SH-SY5Y (cell line): ENCODE measurements at regions not wholly inside any gene's neighbourhood (a gene's known extent, or its start where the extent isn't known, plus 50 kb on each side); places are given as distances from the start of the nearest gene placed in this dataset.

Source experiments
- GATA2 ChIP-seq: IDR thresholded peaks from 2 replicates; pipeline ENCODE4 v1.6.1; 2011; ENCODE audit warnings: mild to moderate bottlenecking, low read depth, low read length
- GATA3 ChIP-seq: IDR thresholded peaks from 2 replicates; pipeline ENCODE4 v1.6.1; 2011; ENCODE audit warnings: low read depth, mild to moderate bottlenecking, low read length, moderate library complexity

GRCh38 chr5:61215996-61216395 is 53.7 kb upstream of the SMIM15 start:
- TF ChIP-seq GATA3 = no peak
- TF ChIP-seq GATA2 = no peak

GRCh38 chr5:61216741-61217140 is 54.5 kb upstream of the SMIM15 start:
- no peak for TF ChIP-seq GATA2
- TF ChIP-seq GATA3 = no peak

- peak; percentile 66 for TF ChIP-seq GATA3
- TF ChIP-seq GATA2 = peak; percentile 33; the same call in 1 of the 2 replicates
Observed at GRCh38 chr5:61217214-61217613, 54.9 kb upstream of the SMIM15 start.

DNA sequence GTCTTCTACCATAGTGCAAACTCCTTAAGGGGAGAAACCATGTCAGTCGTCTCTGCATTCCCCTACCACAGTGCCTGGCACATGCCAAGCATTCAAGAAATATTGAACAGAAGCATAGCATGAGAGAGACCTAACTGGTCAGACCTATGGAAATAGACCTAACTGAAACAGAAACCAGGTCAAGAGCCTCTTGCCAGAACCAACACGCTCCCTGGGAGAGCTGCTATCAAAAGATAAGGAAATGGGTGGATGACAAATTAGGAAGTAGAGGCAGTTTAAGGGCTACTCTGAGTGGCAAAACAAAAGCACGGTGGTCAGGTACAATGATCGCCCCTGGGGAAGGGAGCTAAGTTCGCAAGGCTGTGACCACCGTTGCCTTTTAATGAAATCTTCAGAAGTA is 66.0 kb upstream of the SMIM15 start:
- TF ChIP-seq GATA3 (no peak), GATA2 (no peak)

DNA sequence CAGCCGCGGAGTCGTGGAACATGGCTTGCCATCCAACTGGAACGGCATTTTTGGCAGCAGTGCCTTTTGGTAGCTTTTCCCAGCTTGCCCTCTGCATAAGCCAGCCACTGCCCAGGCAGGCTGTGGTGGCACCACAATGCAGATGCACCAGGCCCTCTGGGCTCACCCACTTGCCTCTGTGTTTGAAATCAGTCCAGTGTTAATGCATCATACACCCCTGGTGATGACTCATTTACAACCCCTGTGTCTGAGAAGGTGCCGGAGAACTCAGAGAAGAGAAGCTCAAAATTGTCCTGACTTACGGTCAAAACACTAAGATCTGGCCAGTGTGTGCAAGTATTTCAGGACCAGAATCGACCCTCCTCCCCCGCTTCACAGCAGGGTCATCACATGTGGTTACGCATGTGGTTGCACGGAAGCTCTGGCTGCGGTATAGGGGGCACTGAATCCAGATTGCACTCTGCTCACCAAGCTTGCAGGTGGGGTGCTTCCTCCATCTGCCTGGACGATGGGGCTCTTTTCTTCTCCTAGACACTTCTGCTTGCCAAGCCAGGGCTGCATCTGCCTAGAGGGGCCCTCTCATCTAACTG is 66.5 kb upstream of the SMIM15 start:
- TF ChIP-seq GATA2 (no peak), GATA3 (no peak)

- TF ChIP-seq GATA3 (no peak), GATA2 (no peak)
Observed at GRCh38 chr5:61229416-61229815, 67.1 kb upstream of the SMIM15 start.

- no peak for TF ChIP-seq GATA2
- TF ChIP-seq GATA3 = no peak
Observed at GRCh38 chr5:61230492-61230891, 68.2 kb upstream of the SMIM15 start.

DNA sequence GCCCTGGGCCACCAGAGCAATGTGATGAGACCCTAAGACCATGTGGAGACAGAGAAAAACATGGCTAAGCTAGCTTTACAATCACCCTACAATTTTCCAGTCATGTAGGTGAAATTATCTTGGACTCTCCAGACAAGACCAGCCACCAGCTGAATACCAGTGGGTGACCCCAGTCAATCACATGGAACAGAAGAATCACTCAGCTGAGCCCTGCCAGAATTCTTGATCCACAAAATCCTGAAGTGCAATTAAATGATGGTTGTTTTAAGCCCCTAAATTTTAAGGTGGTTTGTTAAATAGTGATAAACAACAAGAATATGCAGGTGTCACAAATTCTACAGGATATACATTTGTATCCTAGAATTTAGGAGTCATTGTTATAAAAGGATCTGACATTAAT is 69.5 kb upstream of the SMIM15 start:
- TF ChIP-seq GATA3 = no peak
- no peak for TF ChIP-seq GATA2

DNA sequence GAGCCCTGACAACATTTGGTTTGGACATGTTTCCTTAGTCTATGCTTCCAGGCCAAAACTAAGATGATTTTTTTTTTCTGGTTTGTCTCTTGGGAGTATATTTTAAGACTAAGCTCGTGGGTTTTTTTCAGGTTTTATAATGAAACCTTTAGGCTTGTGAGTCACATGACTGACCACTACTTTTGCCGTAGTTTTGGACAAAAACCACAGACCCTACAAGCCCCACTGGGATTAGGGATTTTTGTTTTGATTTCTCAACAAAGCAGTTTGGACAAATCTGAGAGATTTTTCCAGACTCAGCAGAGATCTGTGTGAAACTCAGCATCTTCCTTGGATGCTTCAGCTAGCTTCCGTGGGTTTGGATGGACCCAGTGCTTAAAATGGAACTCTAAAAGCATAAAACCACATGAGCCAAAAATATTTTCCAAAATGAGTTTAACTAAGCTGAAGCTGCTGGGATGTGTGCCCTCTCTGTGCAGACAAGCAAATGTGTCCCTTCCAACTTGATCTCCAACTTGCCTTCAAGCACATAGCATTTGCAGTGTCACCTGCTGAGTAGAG is 70.3 kb upstream of the SMIM15 start:
- TF ChIP-seq GATA2 (no peak), GATA3 (no peak)

DNA sequence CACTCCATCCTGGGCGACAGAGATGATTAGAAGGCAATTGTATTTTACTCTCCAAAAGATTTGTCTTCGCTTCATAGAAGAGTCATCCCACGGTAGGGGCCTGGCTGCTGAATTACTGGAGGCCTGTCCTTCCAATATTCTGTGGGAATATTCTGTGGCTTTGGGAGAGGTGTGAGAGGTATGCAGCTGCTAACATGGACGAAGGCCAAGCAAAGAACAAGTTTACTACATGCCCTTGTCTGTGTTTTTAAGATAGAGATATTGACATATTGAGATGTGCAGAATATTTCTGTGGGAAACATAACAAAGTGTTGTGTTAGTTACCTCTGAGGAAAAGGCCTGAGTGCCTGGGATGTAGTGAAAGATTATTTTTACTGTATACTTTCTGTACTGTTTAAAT is 71.8 kb upstream of the SMIM15 start:
- no peak for TF ChIP-seq GATA2
- no peak for TF ChIP-seq GATA3

GRCh38 chr5:61245486-61245885 is 83.2 kb upstream of the SMIM15 start:
- TF ChIP-seq GATA2 (no peak), GATA3 (no peak)

DNA sequence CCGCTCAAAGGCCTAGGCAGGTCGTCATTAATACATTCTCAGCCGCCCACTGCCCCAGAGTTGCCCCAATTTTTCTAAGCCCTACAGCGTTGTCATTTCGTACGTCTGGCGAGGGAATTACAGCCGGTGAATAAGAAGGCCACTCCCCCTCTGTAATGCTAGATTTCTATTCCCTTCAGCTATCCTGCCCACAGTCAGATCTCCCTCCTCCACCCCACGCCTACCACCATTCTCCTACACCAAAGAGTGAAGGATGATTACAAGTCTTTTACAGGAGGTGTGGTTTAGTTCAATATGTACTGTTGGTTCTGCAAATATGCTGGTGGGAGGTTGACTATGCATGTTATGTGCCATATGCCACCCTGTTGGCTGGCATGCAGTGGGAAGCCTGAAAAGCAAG is 83.7 kb upstream of the SMIM15 start:
- TF ChIP-seq GATA3 = no peak
- TF ChIP-seq GATA2 = no peak

- TF ChIP-seq GATA3 = no peak
- no peak for TF ChIP-seq GATA2
Observed at GRCh38 chr5:61246768-61247307, 84.6 kb upstream of the SMIM15 start.

GRCh38 chr5:61251874-61252642 is 80.0 kb upstream of the ZSWIM6 start:
- no peak for TF ChIP-seq GATA2
- no peak for TF ChIP-seq GATA3

DNA sequence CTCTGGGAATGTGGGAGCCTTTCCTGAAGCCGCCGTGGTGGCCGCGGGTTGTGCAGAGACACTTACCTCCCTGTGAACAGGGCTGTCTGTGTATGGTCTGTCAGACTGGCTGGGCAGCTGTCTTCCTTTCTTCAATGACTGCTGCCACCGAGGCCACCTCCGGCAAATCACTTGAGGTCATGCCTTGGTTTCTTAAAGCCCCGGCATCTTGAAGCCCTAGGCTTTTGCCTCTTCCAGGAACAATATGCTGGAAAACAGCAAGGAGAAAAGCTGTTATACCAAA is 79.5 kb upstream of the ZSWIM6 start:
- TF ChIP-seq GATA2 (no peak), GATA3 (no peak)

DNA sequence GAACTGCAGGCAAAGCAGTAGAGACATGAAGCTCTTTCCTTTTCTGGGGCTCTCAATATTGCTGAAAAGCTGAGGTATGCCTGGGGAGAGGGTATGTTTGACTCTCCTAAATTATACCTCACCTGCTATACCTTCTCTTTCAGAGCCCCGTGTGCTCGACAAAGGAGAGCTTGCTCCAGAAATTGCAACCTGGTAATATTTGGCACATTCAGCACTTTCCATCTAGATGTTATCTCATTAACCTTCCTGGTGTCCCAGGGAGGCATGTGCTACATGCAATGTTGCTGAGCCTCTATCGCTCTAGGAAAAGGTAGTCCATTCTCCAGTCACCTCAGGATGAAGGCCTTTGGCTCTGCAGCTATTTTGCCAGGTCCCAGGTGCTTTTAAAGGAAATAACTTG is 78.5 kb upstream of the ZSWIM6 start:
- TF ChIP-seq GATA3 (no peak), GATA2 (peak; percentile 65)
